ENCODE measurements at regions not wholly inside any gene's neighbourhood (a gene's known extent, or its start where the extent isn't known, plus 50 kb on each side); places are given as distances from the start of the nearest gene placed in this dataset.

DNA sequence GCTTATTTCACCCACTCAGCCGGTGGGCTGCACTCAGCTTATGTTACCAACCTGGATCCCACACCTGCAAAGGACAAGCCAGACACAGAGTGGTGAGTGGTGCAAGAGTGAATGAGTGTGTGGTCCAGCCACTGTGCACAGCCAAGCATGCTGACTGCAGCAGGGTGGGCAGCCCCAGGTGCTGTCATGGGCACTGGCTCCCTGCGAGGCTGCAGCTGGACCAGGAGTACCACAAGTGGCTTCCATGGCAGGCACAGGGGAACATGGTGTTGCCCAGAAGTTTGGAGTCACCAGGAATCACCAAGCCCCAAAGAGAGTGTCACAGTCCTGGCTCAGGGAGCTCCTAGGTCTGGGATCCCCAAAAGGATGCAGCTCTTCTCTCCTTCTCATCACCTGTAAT lies 1093.4 kb downstream of the KHDRBS2 start:
- no peak for TF ChIP-seq POLR2A (IDR thresholded peaks at IDR 0.05)
- no peak for TF ChIP-seq CTCF (IDR thresholded peaks at IDR 0.05)
- no peak for TF ChIP-seq POLR2AphosphoS5 (IDR thresholded peaks at IDR 0.05)
- no peak for TF ChIP-seq EP300 (IDR thresholded peaks at IDR 0.05)
